Neural cell (in vitro differentiated cells): ENCODE measurements at regions not wholly inside any gene's neighbourhood (a gene's known extent, or its start where the extent isn't known, plus 50 kb on each side); places are given as distances from the start of the nearest gene placed in this dataset.

Experiments used
- CTCF ChIP-seq: fragments of 450-650 bp; IDR thresholded peaks from 2 replicates; pipeline ENCODE4 v1.5.1; 2014; ENCODE audit warnings: antibody characterized with exemption, mild to moderate bottlenecking, moderate library complexity; ENCODE audit not compliant: poor library complexity, severe bottlenecking
- EZH2 ChIP-seq: fragments of 200-600, 300-800 bp; shearing (Covaris generic), sonication (generic); IDR thresholded peaks from 2 replicates; pipeline ENCODE4 v1.6.1; 2014; ENCODE audit warnings: antibody characterized with exemption, low read length, borderline replicate concordance, mild to moderate bottlenecking; ENCODE audit not compliant: insufficient read depth, poor library complexity, severe bottlenecking
- MXI1 ChIP-seq: fragments of 450-650 bp; conservative IDR thresholded peaks from 2 replicates; pipeline ENCODE4 v1.6.1; 2014; ENCODE audit warnings: antibody characterized with exemption, mild to moderate bottlenecking; ENCODE audit not compliant: poor library complexity, severe bottlenecking
- POLR2AphosphoS5 ChIP-seq: IDR thresholded peaks from 2 replicates; pipeline ENCODE4 v1.6.1; 2012
- RAD21 ChIP-seq: fragments of 450-650 bp; conservative IDR thresholded peaks from 2 replicates; pipeline ENCODE4 v1.6.1; 2014; ENCODE audit warnings: antibody characterized with exemption, mild to moderate bottlenecking, moderate library complexity
- REST ChIP-seq: IDR thresholded peaks from 2 replicates; pipeline ENCODE4 v1.6.1; 2012; ENCODE audit warnings: borderline replicate concordance
- SMC3 ChIP-seq: fragments of 450-650 bp; conservative IDR thresholded peaks from 2 replicates; pipeline ENCODE4 v1.6.1; 2014; ENCODE audit warnings: antibody characterized with exemption, mild to moderate bottlenecking, moderate library complexity; ENCODE audit not compliant: poor library complexity
- TAF1 ChIP-seq: IDR thresholded peaks from 2 replicates; pipeline ENCODE4 v1.6.1; 2012; ENCODE audit warnings: low read depth

GRCh38 chr11:23164022-23164421 lies 303.7 kb upstream of the CCDC179 start:
- TF ChIP-seq POLR2AphosphoS5, result peak; percentile 87
- no peak for TF ChIP-seq CTCF
- TF ChIP-seq RAD21, result no peak
- no peak for TF ChIP-seq EZH2
- no peak for TF ChIP-seq MXI1
- TF ChIP-seq REST, result peak; percentile 24
- TF ChIP-seq TAF1, result no peak
- no peak for TF ChIP-seq SMC3
